Upper lobe of left lung (tissue), 6 donors: ENCODE measurements at regions not wholly inside any gene's neighbourhood (a gene's known extent, or its start where the extent isn't known, plus 50 kb on each side); places are given as distances from the start of the nearest gene placed in this dataset.
"Not testable (repeated sequence)": the region's sequence is repeated elsewhere in the genome, so short reads cannot be mapped to it uniquely, and the experiment has no call there.

Experiments used
- ATAC-seq, 2 donors: fragments of 200-7000 bp; cut with Tn5 transposase; one replicate each; pipeline ENCODE4 v1.9.1; 2022; ENCODE audit warnings: mild to moderate bottlenecking in 2 of 2, moderate library complexity in 2 of 2; ENCODE audit not compliant: low FRiP score in 2 of 2
- DNase-seq, 2 donors: peaks; one replicate each; pipeline ENCODE4 v3.0.0-alpha.2; 2019 to 2020
- H3K27ac ChIP-seq, 4 donors: fragments of 200-600 bp; sonication (generic); one replicate each; pipeline ENCODE4 v1.5.1; 2016 to 2019
- H3K27me3 ChIP-seq, 4 donors: fragments of 200-600 bp; sonication (generic); one replicate each; pipeline ENCODE4 v1.5.1; 2017 to 2019
- H3K36me3 ChIP-seq, 4 donors: fragments of 200-600 bp; sonication (generic); one replicate each; pipeline ENCODE4 v1.5.1; 2016 to 2019
- H3K4me1 ChIP-seq, 4 donors: fragments of 200-600 bp; sonication (generic); one replicate each; pipeline ENCODE4 v1.5.1; 2018 to 2019
- H3K4me3 ChIP-seq, 4 donors: fragments of 200-600 bp; sonication (generic); one replicate each; pipeline ENCODE4 v1.5.1; 2017 to 2019; ENCODE audit warnings: mild to moderate bottlenecking in 2 of 4, moderate library complexity in 1 of 4
- H3K9me3 ChIP-seq, 4 donors: fragments of 200-600 bp; sonication (generic); one replicate each; pipeline ENCODE4 v1.5.1; 2018 to 2019
- CTCF ChIP-seq, 6 experiments: fragments of 450-650 bp in 4 of 6; fragments of 200-600 bp in 2 of 6; sonication (generic) in 2 of 6; IDR thresholded peaks; one replicate each; pipeline ENCODE4 v1.5.1; 2016 to 2019; ENCODE audit warnings: antibody characterized with exemption in 6 of 6
- EP300 ChIP-seq, 4 donors: sonication (generic); formaldehyde crosslinking; IDR thresholded peaks; one replicate each; pipeline ENCODE4 v1.5.1; 2017; ENCODE audit warnings: antibody characterized with exemption in 4 of 4, control low read depth in 2 of 4
- POLR2A ChIP-seq, 4 donors: fragments of 450-650 bp; IDR thresholded peaks; one replicate each; pipeline ENCODE4 v1.5.1; 2016 to 2017; ENCODE audit warnings: antibody characterized with exemption in 4 of 4, mild to moderate bottlenecking in 2 of 4
- POLR2AphosphoS5 ChIP-seq, 2 donors: sonication (generic); formaldehyde crosslinking; IDR thresholded peaks; one replicate each; pipeline ENCODE4 v1.5.1; 2017; ENCODE audit warnings: antibody characterized with exemption in 2 of 2
- WGBS, 2 donors: methylation state at CpG; one replicate each; pipeline ENCODE4 v1.1.5; 2017 to 2018; 5-methylcytosine and 5-hydroxymethylcytosine counted together
- donor health status: DM: no; HTN: no; CAD: no; lungs with moderate emphysema.
- donor health status: DM: no; HTN: yes; CAD: no; lungs with severe emphysema.

GRCh38 chr4:159027535-159027934 lies 75.3 kb upstream of the RAPGEF2 start:
- H3K4me3 ChIP-seq: no peak overlapping the region
- DNase-seq: no peak
- no peaks in the 10 kb centered on the region for H3K4me1 ChIP-seq
- no peaks in the 10 kb centered on the region for H3K27me3 ChIP-seq
- TF ChIP-seq EP300 (IDR thresholded peaks at IDR 0.05) (no peak), POLR2AphosphoS5 (IDR thresholded peaks at IDR 0.05) (no peak), CTCF (IDR thresholded peaks at IDR 0.05) (no peak), POLR2A (IDR thresholded peaks at IDR 0.05) (no peak)
- H3K27ac ChIP-seq: no peak overlapping the region
- H3K36me3 ChIP-seq: no peaks in the 10 kb centered on the region
- ATAC-seq: no peak
- no peaks in the 10 kb centered on the region for H3K9me3 ChIP-seq
- WGBS, 2 donors: 74 to 87% methylated on average over 2 of the region's 2 CpGs

GRCh38 chr4:159029481-159029880 lies 73.4 kb upstream of the RAPGEF2 start:
- Histone ChIP-seq H3K27me3 (no peaks in the 10 kb centered on the region), H3K27ac (no peak overlapping the region), H3K36me3 (no peaks in the 10 kb centered on the region), H3K4me3 (no peak overlapping the region), H3K4me1 (no peaks in the 10 kb centered on the region), H3K9me3 (no peaks in the 10 kb centered on the region)
- no peak for TF ChIP-seq POLR2A (IDR thresholded peaks at IDR 0.05)
- WGBS, 2 donors: 70 to 74% methylated on average over 1 of the region's 1 CpG
- DNase-seq (no peak), ATAC-seq (no peak)

- not testable (repeated sequence) for H3K27me3 ChIP-seq, H3K36me3 ChIP-seq, ATAC-seq, H3K4me1 ChIP-seq, DNase-seq, H3K4me3 ChIP-seq, H3K27ac ChIP-seq, H3K9me3 ChIP-seq
- WGBS, 2 donors: 85 to 86% methylated on average over 2 of the region's 2 CpGs
These were observed 72.6 kb upstream of the RAPGEF2 start for GRCh38 chr4:159030297-159030696.

GRCh38 chr4:159035570-159035969 lies 67.3 kb upstream of the RAPGEF2 start:
- Histone ChIP-seq H3K4me3 (no peak overlapping the region), H3K27ac (no peak overlapping the region), H3K9me3 (no peaks in the 10 kb centered on the region), H3K4me1 (no peaks in the 10 kb centered on the region), H3K36me3 (no peaks in the 10 kb centered on the region), H3K27me3 (no peaks in the 10 kb centered on the region)
- ATAC-seq (no peak), DNase-seq (no peak)
- TF ChIP-seq POLR2AphosphoS5 (IDR thresholded peaks at IDR 0.05) (no peak), POLR2A (IDR thresholded peaks at IDR 0.05) (no peak), CTCF (IDR thresholded peaks at IDR 0.05) (no peak), EP300 (IDR thresholded peaks at IDR 0.05) (no peak)
- 32 to 52% methylated on average over 1 of the region's 1 CpG for WGBS, 2 donors

- H3K4me3 ChIP-seq: no peak overlapping the region
- no peaks in the 10 kb centered on the region for H3K36me3 ChIP-seq
- H3K27ac ChIP-seq: no peak overlapping the region
- DNase-seq: no peak
- H3K9me3 ChIP-seq: no peaks in the 10 kb centered on the region
- H3K27me3 ChIP-seq: no peaks in the 10 kb centered on the region
- ATAC-seq: no peak
- H3K4me1 ChIP-seq: no peaks in the 10 kb centered on the region
- 65 to 72% methylated on average over 3 of the region's 3 CpGs for WGBS, 2 donors
- TF ChIP-seq POLR2AphosphoS5 (IDR thresholded peaks at IDR 0.05) (no peak), POLR2A (IDR thresholded peaks at IDR 0.05) (no peak), CTCF (IDR thresholded peaks at IDR 0.05) (no peak), EP300 (IDR thresholded peaks at IDR 0.05) (no peak)
These were observed 64.3 kb upstream of the RAPGEF2 start for GRCh38 chr4:159038536-159038935.

- Histone ChIP-seq H3K27ac (no peak overlapping the region), H3K9me3 (no peaks in the 10 kb centered on the region), H3K27me3 (no peaks in the 10 kb centered on the region), H3K4me1 (no peaks in the 10 kb centered on the region), H3K4me3 (no peak overlapping the region), H3K36me3 (no peaks in the 10 kb centered on the region)
- TF ChIP-seq POLR2AphosphoS5 (IDR thresholded peaks at IDR 0.05) (no peak), EP300 (IDR thresholded peaks at IDR 0.05) (no peak), POLR2A (IDR thresholded peaks at IDR 0.05) (no peak), CTCF (IDR thresholded peaks at IDR 0.05) (no peak)
- 81 to 87% methylated on average over 6 of the region's 6 CpGs for WGBS, 2 donors
- ATAC-seq: no peak
- no peak for DNase-seq
These were observed 61.5 kb upstream of the RAPGEF2 start for GRCh38 chr4:159041054-159042034.
